Astrocyte (in vitro differentiated cells and primary cell): ENCODE measurements at regions not wholly inside any gene's neighbourhood (a gene's known extent, or its start where the extent isn't known, plus 50 kb on each side); places are given as distances from the start of the nearest gene placed in this dataset.

Experiments used
- DNase-seq: peaks from one replicate; pipeline ENCODE4 v3.0.0-alpha.2; 2010; ENCODE audit warnings: low read depth
- FAIRE-seq: peaks from 2 replicates; lab custom pipeline; 2011; peaks lifted over from hg19 to GRCh38; lab: Jason Lieb, UNC
- H2AFZ ChIP-seq: 2 replicates; pipeline ENCODE4 v1.6.0; 2012; ENCODE audit warnings: low read depth, low read length, inconsistent platforms
- H3K27ac ChIP-seq: 2 replicates; pipeline ENCODE4 v1.5.1; 2011; ENCODE audit warnings: low read depth, low read length, inconsistent platforms
- H3K27me3 ChIP-seq: 2 replicates; pipeline ENCODE4 v1.6.0; 2011; ENCODE audit warnings: low read length, inconsistent platforms; ENCODE audit not compliant: insufficient read depth
- H3K36me3 ChIP-seq: 2 replicates; pipeline ENCODE4 v1.5.1; 2011; ENCODE audit warnings: low read length, inconsistent platforms; ENCODE audit not compliant: insufficient read depth
- H3K4me1 ChIP-seq: 2 replicates; pipeline ENCODE4 v1.5.1; 2011; ENCODE audit warnings: low read length, inconsistent platforms; ENCODE audit not compliant: insufficient read depth
- H3K4me2 ChIP-seq: 2 replicates; pipeline ENCODE4 v1.6.0; 2012; ENCODE audit warnings: low read length, inconsistent platforms
- H3K4me3 ChIP-seq: 2 replicates; pipeline ENCODE4 v1.5.1; 2011; ENCODE audit warnings: low read depth, mild to moderate bottlenecking, low read length, inconsistent platforms; ENCODE audit not compliant: insufficient read depth
- H3K79me2 ChIP-seq: 2 replicates; pipeline ENCODE4 v1.6.0; 2012; ENCODE audit warnings: mild to moderate bottlenecking, low read length, inconsistent platforms; ENCODE audit not compliant: insufficient read depth
- H3K9ac ChIP-seq: 2 replicates; pipeline ENCODE4 v1.6.0; 2012; ENCODE audit warnings: mild to moderate bottlenecking, low read length, inconsistent platforms
- H3K9me3 ChIP-seq: 2 replicates; pipeline ENCODE4 v1.5.1; 2012; ENCODE audit warnings: low read depth, mild to moderate bottlenecking, low read length, inconsistent platforms; ENCODE audit not compliant: insufficient read depth
- H4K20me1 ChIP-seq: 2 replicates; pipeline ENCODE4 v1.6.0; 2012; ENCODE audit warnings: low read length, inconsistent platforms; ENCODE audit not compliant: insufficient read depth
- H3K27ac Mint-ChIP-seq: one replicate; pipeline ENCODE4 v1.8.0; 2021; ENCODE audit warnings: mild to moderate bottlenecking, mixed read lengths; ENCODE audit not compliant: unreplicated experiment
- H3K27me3 Mint-ChIP-seq: one replicate; pipeline ENCODE4 v1.8.0; 2021; ENCODE audit warnings: low read depth, mixed read lengths; ENCODE audit not compliant: unreplicated experiment
- H3K36me3 Mint-ChIP-seq: one replicate; pipeline ENCODE4 v1.8.0; 2021; ENCODE audit warnings: low read depth, mixed read lengths; ENCODE audit not compliant: unreplicated experiment
- H3K4me1 Mint-ChIP-seq: one replicate; pipeline ENCODE4 v1.8.0; 2021; ENCODE audit warnings: low read depth, mixed read lengths; ENCODE audit not compliant: unreplicated experiment
- H3K4me3 Mint-ChIP-seq: one replicate; pipeline ENCODE4 v1.8.0; 2021; ENCODE audit warnings: mild to moderate bottlenecking, moderate library complexity, mixed read lengths; ENCODE audit not compliant: unreplicated experiment
- H3K9me3 Mint-ChIP-seq: one replicate; pipeline ENCODE4 v1.8.0; 2021; ENCODE audit warnings: mild to moderate bottlenecking, mixed read lengths; ENCODE audit not compliant: unreplicated experiment
- CTCF ChIP-seq: IDR thresholded peaks from 2 replicates; pipeline ENCODE4 v1.5.1; 2011; ENCODE audit warnings: low read depth, mild to moderate bottlenecking, inconsistent platforms, low read length, moderate library complexity; ENCODE audit not compliant: insufficient read depth
- EZH2 ChIP-seq: IDR thresholded peaks from 2 replicates; pipeline ENCODE4 v1.6.1; 2012; ENCODE audit warnings: mild to moderate bottlenecking, low read length, inconsistent platforms; ENCODE audit not compliant: insufficient read depth

GRCh38 chr22:47691152-47691895 is 928.9 kb downstream of the TBC1D22A start:
- H3K9me3 Mint-ChIP-seq: peaks cover 7% of the 10 kb centered on the region
- no peaks in the 10 kb centered on the region for H3K4me1 ChIP-seq
- no peaks in the 10 kb centered on the region for H4K20me1 ChIP-seq
- H3K4me3 Mint-ChIP-seq: no peak overlapping the region
- H3K4me2 ChIP-seq: no peak overlapping the region
- no peaks in the 10 kb centered on the region for H3K36me3 ChIP-seq
- H3K4me3 ChIP-seq: no peak overlapping the region
- H3K36me3 Mint-ChIP-seq: no peaks in the 10 kb centered on the region
- H3K27me3 ChIP-seq: no peaks in the 10 kb centered on the region
- no peaks in the 10 kb centered on the region for H3K79me2 ChIP-seq
- H2AFZ ChIP-seq: no peak overlapping the region
- H3K27ac Mint-ChIP-seq: no peak overlapping the region
- no peak for DNase-seq
- H3K9ac ChIP-seq: no peak overlapping the region
- FAIRE-seq: no peak
- H3K4me1 Mint-ChIP-seq: no peaks in the 10 kb centered on the region
- H3K27ac ChIP-seq: no peak overlapping the region
- H3K27me3 Mint-ChIP-seq: peaks cover 15% of the 10 kb centered on the region
- H3K9me3 ChIP-seq: peaks cover 7% of the 10 kb centered on the region
- TF ChIP-seq EZH2: no peak
- TF ChIP-seq CTCF: no peak

GRCh38 chr22:47690586-47690985 is 928.1 kb downstream of the TBC1D22A start:
- Histone ChIP-seq H3K27me3 (no peaks in the 10 kb centered on the region), H3K4me3 (no peak overlapping the region), H3K4me2 (no peak overlapping the region), H3K4me1 (no peaks in the 10 kb centered on the region), H3K9ac (no peak overlapping the region), H3K36me3 (no peaks in the 10 kb centered on the region), H3K9me3 (peaks cover 7% of the 10 kb centered on the region), H4K20me1 (no peaks in the 10 kb centered on the region), H3K27ac (no peak overlapping the region), H2AFZ (no peak overlapping the region), H3K79me2 (no peaks in the 10 kb centered on the region)
- TF ChIP-seq EZH2: no peak
- no peak for TF ChIP-seq CTCF
- Mint-ChIP-seq H3K36me3 (no peaks in the 10 kb centered on the region), H3K4me3 (no peak overlapping the region), H3K9me3 (peaks cover 8% of the 10 kb centered on the region), H3K27me3 (peaks cover 16% of the 10 kb centered on the region), H3K4me1 (no peaks in the 10 kb centered on the region), H3K27ac (no peak overlapping the region)
- DNase-seq: no peak
- FAIRE-seq: no peak

DNA sequence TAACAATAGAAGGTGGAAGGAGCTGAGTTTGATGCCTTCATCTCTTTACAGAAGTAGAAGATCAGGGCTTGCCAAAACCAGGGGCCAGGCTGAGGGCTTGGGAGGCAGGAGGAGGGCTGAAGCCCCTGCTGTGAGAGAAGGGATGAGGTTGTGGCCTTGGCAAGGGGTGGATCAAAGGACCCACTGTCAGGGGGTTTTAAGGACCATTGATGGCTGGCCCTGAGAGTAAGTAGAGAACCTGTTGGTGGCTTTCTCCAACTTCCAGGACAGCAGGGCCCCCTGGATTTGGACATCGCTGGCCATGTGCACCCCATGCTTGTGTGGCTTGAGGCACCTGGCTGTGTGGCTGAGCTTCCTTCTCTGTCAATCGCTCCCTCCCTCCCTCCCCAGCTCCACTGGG is 927.7 kb downstream of the TBC1D22A start:
- Mint-ChIP-seq H3K4me1 (no peaks in the 10 kb centered on the region), H3K27me3 (peaks cover 17% of the 10 kb centered on the region), H3K9me3 (peaks cover 8% of the 10 kb centered on the region), H3K36me3 (no peaks in the 10 kb centered on the region), H3K27ac (no peak overlapping the region), H3K4me3 (no peak overlapping the region)
- Histone ChIP-seq H3K79me2 (no peaks in the 10 kb centered on the region), H3K27ac (no peak overlapping the region), H4K20me1 (no peaks in the 10 kb centered on the region), H2AFZ (no peak overlapping the region), H3K4me2 (no peak overlapping the region), H3K4me3 (no peak overlapping the region), H3K9ac (no peak overlapping the region), H3K27me3 (no peaks in the 10 kb centered on the region), H3K36me3 (no peaks in the 10 kb centered on the region), H3K9me3 (peaks cover 7% of the 10 kb centered on the region), H3K4me1 (no peaks in the 10 kb centered on the region)
- TF ChIP-seq EZH2 (no peak), CTCF (no peak)
- DNase-seq (no peak), FAIRE-seq (no peak)
